ENCODE measurements at regions not wholly inside any gene's neighbourhood (a gene's known extent, or its start where the extent isn't known, plus 50 kb on each side); places are given as distances from the start of the nearest gene placed in this dataset.

GRCh38 chr2:139000131-139000785, 220.1 kb upstream of the NXPH2 start:
- TF ChIP-seq CTCF (tag by site-specific recombination; IDR thresholded peaks at IDR 0.05), result no peak
- no peak for TF ChIP-seq PRDM4 (tag by site-specific recombination; IDR thresholded peaks at IDR 0.05)
- no peak for TF ChIP-seq ZNF239 (tag by site-specific recombination; IDR thresholded peaks at IDR 0.05)
- no peak for TF ChIP-seq BCL6B (tag by site-specific recombination; IDR thresholded peaks at IDR 0.05)
- TF ChIP-seq ZNF19 (tag by site-specific recombination; IDR thresholded peaks at IDR 0.05; ENCODE audit: low read depth), result no peak
- TF ChIP-seq ZNF302 (tag by site-specific recombination; IDR thresholded peaks at IDR 0.05; ENCODE audit: low read depth), result no peak
- TF ChIP-seq AEBP2 (tag by site-specific recombination; IDR thresholded peaks at IDR 0.05; ENCODE audit: borderline replicate concordance), result no peak
- TF ChIP-seq ZNF23 (tag by site-specific recombination; IDR thresholded peaks at IDR 0.05; ENCODE audit: borderline replicate concordance), result no peak
